Endodermal cell (in vitro differentiated cells): ENCODE measurements at regions not wholly inside any gene's neighbourhood (a gene's known extent, or its start where the extent isn't known, plus 50 kb on each side); places are given as distances from the start of the nearest gene placed in this dataset.

Experiments
- DNase-seq: peaks from one replicate; pipeline ENCODE4 v3.0.0-alpha.2; 2017
- H3K27ac ChIP-seq: 2 replicates; pipeline ENCODE4 v1.5.1; 2013; ENCODE audit warnings: mild to moderate bottlenecking, low read depth, low read length, moderate library complexity
- H3K27me3 ChIP-seq: 2 replicates; pipeline ENCODE4 v1.6.1; 2013; ENCODE audit warnings: mild to moderate bottlenecking, low read length, moderate library complexity; ENCODE audit not compliant: insufficient read depth, control insufficient read depth, poor library complexity, severe bottlenecking
- H3K36me3 ChIP-seq: 2 replicates; pipeline ENCODE4 v1.7.0; 2013; ENCODE audit warnings: mild to moderate bottlenecking, low read length, moderate library complexity; ENCODE audit not compliant: control insufficient read depth, insufficient read depth
- H3K4me1 ChIP-seq: one replicate; pipeline ENCODE4 v1.7.0; 2013; ENCODE audit warnings: low read length; ENCODE audit not compliant: control insufficient read depth, insufficient read depth
- H3K4me3 ChIP-seq: 2 replicates; pipeline ENCODE4 v1.5.1; 2013; ENCODE audit warnings: mild to moderate bottlenecking, low read length, moderate library complexity
- H3K9ac ChIP-seq: 2 replicates; pipeline ENCODE4 v1.6.1; 2013; ENCODE audit warnings: mild to moderate bottlenecking, low read length, moderate library complexity; ENCODE audit not compliant: poor library complexity, severe bottlenecking; ENCODE audit errors: extremely low read depth
- H3K9me3 ChIP-seq: 2 replicates; pipeline ENCODE4 v1.6.1; 2013; ENCODE audit warnings: mild to moderate bottlenecking, low read length, moderate library complexity; ENCODE audit not compliant: control insufficient read depth
- H3K27ac Mint-ChIP-seq: 2 replicates; pipeline ENCODE4 v1.8.0; 2020; ENCODE audit warnings: mixed read lengths
- H3K27me3 Mint-ChIP-seq: 2 replicates; pipeline ENCODE4 v1.8.0; 2021; ENCODE audit warnings: mild to moderate bottlenecking, mixed read lengths; ENCODE audit not compliant: insufficient read depth
- H3K36me3 Mint-ChIP-seq: 2 replicates; pipeline ENCODE4 v1.8.0; 2020; ENCODE audit warnings: low read depth, mixed read lengths
- H3K4me1 Mint-ChIP-seq: 2 replicates; pipeline ENCODE4 v1.8.0; 2020; ENCODE audit warnings: mixed read lengths
- H3K4me3 Mint-ChIP-seq: 2 replicates; pipeline ENCODE4 v1.8.0; 2020; ENCODE audit warnings: mild to moderate bottlenecking, moderate library complexity, mixed read lengths
- H3K9me3 Mint-ChIP-seq: 2 replicates; pipeline ENCODE4 v1.8.0; 2020; ENCODE audit warnings: mild to moderate bottlenecking, mixed read lengths
- WGBS, 2 experiments: methylation state at CpG; one replicate each; pipeline versions ENCODE4 v1.1.5 to v1.1.7; 2013; ENCODE audit warnings: missing lambda C conversion rate in 2 of 2, mixed read lengths in 1 of 2; ENCODE audit not compliant: insufficient coverage in 1 of 2, insufficient read length in 1 of 2; 5-methylcytosine and 5-hydroxymethylcytosine counted together
- TF ChIP-seq, protein P1 (sequence below): fragments of 200-600 bp; sonication (generic); conservative IDR thresholded peaks from 2 replicates; pipeline ENCODE4 v1.5.0; 2021; ENCODE audit warnings: antibody characterized with exemption, mild to moderate bottlenecking

DNA sequence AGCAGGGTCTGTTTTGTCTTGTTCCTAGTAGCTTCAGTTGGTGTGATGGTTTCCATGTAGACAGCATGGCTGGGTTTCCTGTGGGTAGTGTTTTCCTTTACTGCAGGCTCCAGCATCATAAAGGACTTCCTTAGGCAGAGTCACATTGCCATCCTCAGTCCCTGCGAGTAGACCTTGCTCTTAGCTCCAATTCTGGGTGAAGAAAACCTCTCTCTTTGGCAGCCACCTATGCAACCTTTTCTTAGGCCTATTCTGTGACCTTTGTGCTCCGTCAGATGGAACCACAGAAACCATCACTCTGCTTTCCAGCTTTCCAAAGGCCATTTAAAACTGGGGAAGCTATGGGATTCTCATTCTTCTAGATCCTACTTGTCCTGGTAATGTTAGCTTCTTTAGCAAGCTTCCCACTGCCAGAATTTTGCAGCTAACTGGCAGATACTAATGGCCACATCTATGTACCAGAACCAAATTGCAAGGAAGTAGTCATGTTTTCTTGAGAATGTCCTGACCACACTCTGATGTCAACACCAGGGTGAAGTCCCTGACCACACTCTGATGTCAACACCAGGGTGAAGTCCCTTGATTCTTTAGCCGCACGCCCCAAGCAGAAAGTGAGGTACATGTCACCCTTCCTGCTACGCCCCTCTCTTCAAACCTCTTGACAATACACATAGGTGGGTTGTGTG is 646.6 kb upstream of the HS3ST5 start:
- TF ChIP-seq, protein P1, sequence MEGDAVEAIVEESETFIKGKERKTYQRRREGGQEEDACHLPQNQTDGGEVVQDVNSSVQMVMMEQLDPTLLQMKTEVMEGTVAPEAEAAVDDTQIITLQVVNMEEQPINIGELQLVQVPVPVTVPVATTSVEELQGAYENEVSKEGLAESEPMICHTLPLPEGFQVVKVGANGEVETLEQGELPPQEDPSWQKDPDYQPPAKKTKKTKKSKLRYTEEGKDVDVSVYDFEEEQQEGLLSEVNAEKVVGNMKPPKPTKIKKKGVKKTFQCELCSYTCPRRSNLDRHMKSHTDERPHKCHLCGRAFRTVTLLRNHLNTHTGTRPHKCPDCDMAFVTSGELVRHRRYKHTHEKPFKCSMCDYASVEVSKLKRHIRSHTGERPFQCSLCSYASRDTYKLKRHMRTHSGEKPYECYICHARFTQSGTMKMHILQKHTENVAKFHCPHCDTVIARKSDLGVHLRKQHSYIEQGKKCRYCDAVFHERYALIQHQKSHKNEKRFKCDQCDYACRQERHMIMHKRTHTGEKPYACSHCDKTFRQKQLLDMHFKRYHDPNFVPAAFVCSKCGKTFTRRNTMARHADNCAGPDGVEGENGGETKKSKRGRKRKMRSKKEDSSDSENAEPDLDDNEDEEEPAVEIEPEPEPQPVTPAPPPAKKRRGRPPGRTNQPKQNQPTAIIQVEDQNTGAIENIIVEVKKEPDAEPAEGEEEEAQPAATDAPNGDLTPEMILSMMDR = no peak
- WGBS, 2 experiments = 92 to 95% methylated on average over 2 to 4 of the region's 5 CpGs

DNA sequence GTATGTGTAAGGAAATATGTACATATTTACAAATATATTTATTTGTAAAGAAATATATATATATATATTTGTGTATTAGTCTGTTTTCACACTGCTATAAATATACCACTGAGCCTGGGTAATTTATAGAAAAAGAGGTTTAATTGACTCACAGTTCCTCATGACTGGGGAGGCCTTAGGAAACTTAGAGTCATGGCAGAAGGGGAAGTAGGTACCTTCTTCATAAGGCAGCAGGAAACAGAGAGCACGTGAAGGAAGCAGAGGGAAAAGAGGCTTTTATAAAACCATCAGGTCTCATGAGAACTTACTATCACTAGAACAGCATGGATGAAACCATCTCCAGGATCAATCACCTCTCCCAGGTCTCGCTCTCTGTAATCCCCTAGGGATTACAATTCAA is 644.5 kb upstream of the HS3ST5 start:
- Mint-ChIP-seq H3K4me3 (no peak overlapping the region), H3K36me3 (no peaks in the 10 kb centered on the region), H3K27ac (no peak overlapping the region), H3K9me3 (no peaks in the 10 kb centered on the region), H3K4me1 (peaks cover 1% of the 10 kb centered on the region), H3K27me3 (no peaks in the 10 kb centered on the region)
- Histone ChIP-seq H3K36me3 (no peaks in the 10 kb centered on the region), H3K4me1 (no peaks in the 10 kb centered on the region), H3K4me3 (no peak overlapping the region), H3K9me3 (no peaks in the 10 kb centered on the region), H3K9ac (no peak overlapping the region), H3K27ac (no peak overlapping the region), H3K27me3 (no peaks in the 10 kb centered on the region)
- TF ChIP-seq, protein P1 = no peak
- no peak for DNase-seq
- 83% methylated on average over 2 of the region's 2 CpGs; no CpG with 5 or more reads in 1 of the 2 experiments for WGBS, 2 experiments

More for the DNA sequence above, 646.6 kb upstream of the HS3ST5 start:
- Histone ChIP-seq H3K4me1 (no peaks in the 10 kb centered on the region), H3K36me3 (no peaks in the 10 kb centered on the region), H3K27me3 (no peaks in the 10 kb centered on the region), H3K27ac (no peak overlapping the region), H3K4me3 (no peak overlapping the region), H3K9me3 (no peaks in the 10 kb centered on the region), H3K9ac (no peak overlapping the region)
- H3K9me3 Mint-ChIP-seq = no peaks in the 10 kb centered on the region
- no peak for DNase-seq
- no peak overlapping the region for H3K27ac Mint-ChIP-seq
- peaks cover 1% of the 10 kb centered on the region for H3K4me1 Mint-ChIP-seq
- H3K27me3 Mint-ChIP-seq = no peaks in the 10 kb centered on the region
- H3K36me3 Mint-ChIP-seq = no peaks in the 10 kb centered on the region
- no peak overlapping the region for H3K4me3 Mint-ChIP-seq

DNA sequence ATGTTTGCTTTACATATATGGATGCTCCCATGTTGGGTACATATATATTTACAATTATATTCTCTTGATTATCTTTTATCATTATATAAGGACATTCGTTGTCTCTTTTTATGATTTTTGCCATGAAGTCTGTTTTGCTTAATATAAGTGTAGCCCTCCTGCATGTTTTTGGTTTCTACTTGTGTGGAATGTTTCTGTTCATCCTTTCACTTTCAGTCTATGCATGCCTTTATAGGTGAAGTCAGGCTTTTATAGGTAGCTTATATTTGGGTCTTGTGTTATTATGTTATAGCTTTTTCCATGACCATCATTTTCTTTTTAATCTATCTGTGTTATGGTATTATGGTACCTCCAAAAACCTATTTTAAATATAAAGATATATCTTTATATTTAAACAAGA is 612.5 kb upstream of the HS3ST5 start:
- no peak for DNase-seq
- Histone ChIP-seq H3K27me3 (no peaks in the 10 kb centered on the region), H3K36me3 (no peaks in the 10 kb centered on the region), H3K27ac (no peak overlapping the region), H3K9me3 (peaks cover 28% of the 10 kb centered on the region), H3K9ac (no peak overlapping the region), H3K4me1 (no peaks in the 10 kb centered on the region), H3K4me3 (no peak overlapping the region)
- TF ChIP-seq, protein P1 = no peak
- H3K4me1 Mint-ChIP-seq = peaks cover 3% of the 10 kb centered on the region
- H3K36me3 Mint-ChIP-seq = peaks cover 3% of the 10 kb centered on the region
- no peak overlapping the region for H3K4me3 Mint-ChIP-seq
- no peak overlapping the region for H3K27ac Mint-ChIP-seq
- WGBS, 2 experiments = 0% methylated on average over 1 of the region's 1 CpG; no CpG with 5 or more reads in 1 of the 2 experiments
- H3K9me3 Mint-ChIP-seq = peaks cover 18% of the 10 kb centered on the region
- no peaks in the 10 kb centered on the region for H3K27me3 Mint-ChIP-seq
